Activated CD8-positive, alpha-beta T cell treated with anti-CD3 and anti-CD28 coated beads for 36 hours (primary cell): ENCODE measurements at regions not wholly inside any gene's neighbourhood (a gene's known extent, or its start where the extent isn't known, plus 50 kb on each side); places are given as distances from the start of the nearest gene placed in this dataset.

Experiments used
- ATAC-seq: fragments of 200-7000 bp; cut with Tn5 transposase; one replicate; pipeline ENCODE4 v1.10.0; 2021; ENCODE audit warnings: mild to moderate bottlenecking, moderate library complexity
- CTCF ChIA-PET: fragments of 350-600 bp; sonication (Branson Sonifier 250); formaldehyde crosslinking; loops from one replicate; lab custom pipeline; 2021; ENCODE audit warnings: antibody characterized with exemption; lab: Charles Lee
- POLR2A ChIA-PET: fragments of 350-600 bp; sonication (Branson Sonifier 250); formaldehyde crosslinking; loops from one replicate; lab custom pipeline; 2021; ENCODE audit warnings: antibody characterized with exemption; lab: Charles Lee
- DNase-seq: peaks from one replicate; pipeline ENCODE4 v3.0.0-alpha.2; 2020
- H3K27ac Mint-ChIP-seq: one replicate; pipeline ENCODE4 v1.8.0; 2021; ENCODE audit warnings: mild to moderate bottlenecking, mixed read lengths
- H3K27me3 Mint-ChIP-seq: one replicate; pipeline ENCODE4 v1.8.0; 2021; ENCODE audit warnings: mixed read lengths
- H3K36me3 Mint-ChIP-seq: one replicate; pipeline ENCODE4 v1.8.0; 2021; ENCODE audit warnings: low read depth, mixed read lengths
- H3K4me1 Mint-ChIP-seq: one replicate; pipeline ENCODE4 v1.8.0; 2021; ENCODE audit warnings: low read depth, mixed read lengths
- H3K4me3 Mint-ChIP-seq: one replicate; pipeline ENCODE4 v1.8.0; 2021; ENCODE audit warnings: mild to moderate bottlenecking, moderate library complexity, mixed read lengths
- H3K9me3 Mint-ChIP-seq: one replicate; pipeline ENCODE4 v1.8.0; 2021; ENCODE audit warnings: mixed read lengths
- intact Hi-C: fragments of 100-400 bp; cut with micrococcal nuclease; formaldehyde crosslinking; loops from one replicate; pipeline ENCODE4 v1.10.0; 2022
- TF ChIP-seq, protein P1 (sequence below): fragments of 200-600 bp; IDR thresholded peaks from one replicate; pipeline ENCODE4 v1.8.0; 2022; ENCODE audit warnings: antibody characterized with exemption, mild to moderate bottlenecking

DNA sequence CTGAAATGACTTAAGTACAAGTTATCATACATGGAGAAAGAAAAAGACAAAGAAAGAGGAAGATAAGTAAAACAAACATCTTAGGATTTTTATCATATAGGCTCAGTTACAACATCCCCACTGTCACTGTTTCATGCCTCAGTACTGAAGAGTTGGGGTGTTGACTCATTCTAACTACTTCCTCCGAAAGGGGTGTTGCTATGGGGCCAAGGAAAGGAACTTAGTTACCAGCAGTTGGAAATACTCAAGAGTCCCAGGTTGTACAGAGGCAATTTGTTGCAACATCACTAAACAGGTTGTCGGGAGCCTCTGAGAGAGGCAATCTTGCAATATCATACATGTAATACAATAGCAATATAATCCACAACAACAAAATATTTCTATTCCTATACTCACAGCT lies 1264.7 kb downstream of the PCDH7 start:
- Mint-ChIP-seq H3K9me3 (peaks cover 6% of the 10 kb centered on the region), H3K27me3 (no peaks in the 10 kb centered on the region), H3K36me3 (no peaks in the 10 kb centered on the region), H3K4me1 (no peaks in the 10 kb centered on the region), H3K27ac (no peak overlapping the region), H3K4me3 (no peak overlapping the region)
- no peak for ATAC-seq
- TF ChIP-seq, protein P1, sequence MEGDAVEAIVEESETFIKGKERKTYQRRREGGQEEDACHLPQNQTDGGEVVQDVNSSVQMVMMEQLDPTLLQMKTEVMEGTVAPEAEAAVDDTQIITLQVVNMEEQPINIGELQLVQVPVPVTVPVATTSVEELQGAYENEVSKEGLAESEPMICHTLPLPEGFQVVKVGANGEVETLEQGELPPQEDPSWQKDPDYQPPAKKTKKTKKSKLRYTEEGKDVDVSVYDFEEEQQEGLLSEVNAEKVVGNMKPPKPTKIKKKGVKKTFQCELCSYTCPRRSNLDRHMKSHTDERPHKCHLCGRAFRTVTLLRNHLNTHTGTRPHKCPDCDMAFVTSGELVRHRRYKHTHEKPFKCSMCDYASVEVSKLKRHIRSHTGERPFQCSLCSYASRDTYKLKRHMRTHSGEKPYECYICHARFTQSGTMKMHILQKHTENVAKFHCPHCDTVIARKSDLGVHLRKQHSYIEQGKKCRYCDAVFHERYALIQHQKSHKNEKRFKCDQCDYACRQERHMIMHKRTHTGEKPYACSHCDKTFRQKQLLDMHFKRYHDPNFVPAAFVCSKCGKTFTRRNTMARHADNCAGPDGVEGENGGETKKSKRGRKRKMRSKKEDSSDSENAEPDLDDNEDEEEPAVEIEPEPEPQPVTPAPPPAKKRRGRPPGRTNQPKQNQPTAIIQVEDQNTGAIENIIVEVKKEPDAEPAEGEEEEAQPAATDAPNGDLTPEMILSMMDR: no peak
- intact Hi-C loops: no loop called here
- DNase-seq: no peak
- POLR2A ChIA-PET: no interaction called here
- CTCF ChIA-PET: no interaction called here

- intact Hi-C loops: no loop called here
Measured at GRCh38 chr4:31995943-31996901, 1276.1 kb downstream of the PCDH7 start.

GRCh38 chr4:31998807-31999206 lies 1278.6 kb downstream of the PCDH7 start:
- CTCF ChIA-PET: no interaction called here
- Mint-ChIP-seq H3K27me3 (no peaks in the 10 kb centered on the region), H3K4me3 (no peak overlapping the region), H3K27ac (no peak overlapping the region), H3K36me3 (no peaks in the 10 kb centered on the region), H3K4me1 (no peaks in the 10 kb centered on the region), H3K9me3 (peaks cover 11% of the 10 kb centered on the region)
- intact Hi-C loops: no loop called here
- POLR2A ChIA-PET: no interaction called here
- ATAC-seq: no peak
- no peak for DNase-seq
- TF ChIP-seq, protein P1: no peak

More at GRCh38 chr4:31995943-31996901, 1276.1 kb downstream of the PCDH7 start:
- no peaks in the 10 kb centered on the region for H3K36me3 Mint-ChIP-seq
- H3K27me3 Mint-ChIP-seq: no peaks in the 10 kb centered on the region
- H3K4me1 Mint-ChIP-seq: no peaks in the 10 kb centered on the region
- CTCF ChIA-PET: no interaction called here
- POLR2A ChIA-PET: no interaction called here
- no peak overlapping the region for H3K27ac Mint-ChIP-seq
- ATAC-seq (no peak), DNase-seq (no peak)
- H3K4me3 Mint-ChIP-seq: no peak overlapping the region
- H3K9me3 Mint-ChIP-seq: peaks cover 15% of the 10 kb centered on the region
- TF ChIP-seq, protein P1: no peak

DNA sequence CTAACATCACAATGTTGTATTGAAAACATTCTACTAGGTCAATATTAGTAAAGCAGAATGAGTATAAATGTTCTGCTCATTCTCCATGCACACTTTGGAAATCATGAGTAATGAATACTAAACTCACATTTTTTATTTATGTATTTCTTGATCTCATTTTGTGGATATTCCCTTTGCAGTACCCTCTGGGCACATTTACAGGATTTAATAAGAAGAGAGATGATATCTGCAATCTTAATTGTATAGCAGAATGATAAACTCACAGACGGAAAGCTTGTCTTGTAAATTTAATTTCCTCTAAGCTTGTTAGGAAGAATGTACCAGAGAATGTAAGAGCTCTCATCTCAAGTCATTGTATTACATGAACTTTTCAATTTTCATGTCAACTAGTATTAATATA lies 1279.7 kb downstream of the PCDH7 start:
- DNase-seq (no peak), ATAC-seq (no peak)
- TF ChIP-seq, protein P1: no peak
- POLR2A ChIA-PET: no interaction called here
- Mint-ChIP-seq H3K27me3 (no peaks in the 10 kb centered on the region), H3K27ac (no peak overlapping the region), H3K9me3 (peaks cover 10% of the 10 kb centered on the region), H3K4me1 (no peaks in the 10 kb centered on the region), H3K36me3 (no peaks in the 10 kb centered on the region), H3K4me3 (no peak overlapping the region)
- intact Hi-C loops: no loop called here
- CTCF ChIA-PET: no interaction called here

- POLR2A ChIA-PET: no interaction called here
- Mint-ChIP-seq H3K4me1 (no peaks in the 10 kb centered on the region), H3K27ac (no peak overlapping the region), H3K36me3 (no peaks in the 10 kb centered on the region), H3K9me3 (peaks cover 10% of the 10 kb centered on the region), H3K27me3 (no peaks in the 10 kb centered on the region), H3K4me3 (no peak overlapping the region)
- TF ChIP-seq, protein P1: no peak
- no peak for ATAC-seq
- CTCF ChIA-PET: no interaction called here
- no peak for DNase-seq
- intact Hi-C loops: no loop called here
Measured at GRCh38 chr4:32000846-32001488, 1280.8 kb downstream of the PCDH7 start.
